RPMI7951 (cell line): ENCODE measurements at regions not wholly inside any gene's neighbourhood (a gene's known extent, or its start where the extent isn't known, plus 50 kb on each side); places are given as distances from the start of the nearest gene placed in this dataset.

Source experiments
- DNase-seq: peaks from one replicate; pipeline ENCODE4 v3.0.0-alpha.2; 2012; ENCODE audit warnings: low read depth

DNA sequence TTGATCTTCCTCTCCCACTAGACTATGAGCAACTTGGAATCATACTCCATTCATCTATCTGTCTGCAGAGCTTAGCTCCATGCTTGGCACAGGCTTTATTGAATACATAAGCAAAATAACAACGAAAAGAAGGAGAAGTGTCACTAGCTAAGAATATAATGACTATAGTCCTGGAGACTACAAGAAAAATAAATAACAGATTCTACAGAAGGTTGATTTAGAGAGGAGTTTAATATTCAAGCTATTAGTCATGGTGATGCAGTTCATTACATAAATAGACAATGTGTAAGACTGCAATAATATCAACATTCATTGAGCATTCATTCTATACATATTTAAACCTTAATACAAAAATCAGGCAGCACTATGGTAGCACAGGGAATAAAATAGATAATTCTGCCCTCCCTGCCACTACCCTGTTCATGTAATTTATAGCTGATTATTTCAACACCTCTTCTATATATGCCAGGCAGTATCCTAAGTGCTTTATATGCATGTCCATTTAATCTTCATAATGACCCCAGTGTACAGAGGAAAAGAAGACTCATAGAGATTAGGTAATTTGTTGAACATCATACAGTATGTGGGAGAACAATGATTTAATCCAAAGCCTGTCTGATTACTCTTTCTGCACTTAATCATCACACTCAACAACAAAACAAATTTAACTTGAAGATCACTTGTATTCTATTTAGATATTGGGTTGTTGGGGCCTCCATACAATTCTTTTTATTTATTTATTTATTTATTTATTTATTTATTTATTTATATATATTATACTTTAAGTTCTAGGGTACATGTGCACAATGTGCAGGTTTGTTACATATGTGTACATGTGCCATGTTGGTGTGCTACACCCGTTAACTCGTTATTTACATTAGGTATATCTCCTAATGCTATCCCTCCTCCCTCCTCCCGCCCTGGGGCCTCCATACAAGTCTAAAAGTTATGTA, 165.3 kb downstream of the RNF152 start:
- DNase-seq: no peak

- no peak for DNase-seq
Measured at GRCh38 chr18:61724532-61724931, 168.3 kb downstream of the RNF152 start.

DNA sequence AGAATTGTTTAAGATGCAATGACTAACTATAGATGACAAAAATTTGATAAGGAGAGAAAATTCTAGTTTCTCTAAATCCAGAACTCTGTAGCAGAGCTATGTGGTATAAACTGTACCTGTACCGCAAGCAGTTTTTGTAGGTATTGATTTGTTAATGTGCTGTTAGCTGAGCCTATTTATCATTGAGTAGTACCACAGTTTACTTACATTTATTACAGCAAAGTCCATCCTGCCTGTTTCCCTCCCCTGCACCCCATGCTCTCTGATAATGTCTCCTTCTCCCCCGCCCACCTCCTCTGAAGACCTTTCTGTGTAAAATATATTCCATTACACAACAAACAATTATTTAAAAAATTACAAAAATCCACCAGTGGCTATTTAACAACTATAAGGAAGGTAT, 170.6 kb downstream of the RNF152 start:
- no peak for DNase-seq

DNA sequence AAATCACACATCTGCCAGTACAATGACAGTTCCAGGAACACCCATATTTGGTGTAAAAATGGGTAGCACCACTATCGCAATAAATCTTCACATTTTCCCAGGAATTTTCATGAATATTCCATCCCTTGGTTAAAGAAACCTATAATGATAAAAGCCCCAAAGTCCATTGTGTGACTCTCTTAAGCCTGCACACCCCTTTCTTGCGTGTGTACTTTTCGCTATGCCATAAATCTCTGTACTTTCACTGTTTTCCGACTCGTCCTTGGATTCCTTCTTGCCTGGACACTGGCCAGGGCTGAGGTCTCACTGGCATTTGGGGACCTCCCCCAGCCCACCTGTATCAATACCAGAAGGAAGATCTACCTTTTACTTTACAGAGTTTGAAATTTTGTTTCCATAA, 172.3 kb downstream of the RNF152 start:
- no peak for DNase-seq

- DNase-seq: no peak
Measured at GRCh38 chr18:61719671-61720070, 173.1 kb downstream of the RNF152 start.

GRCh38 chr18:61718944-61719343, 173.9 kb downstream of the RNF152 start:
- DNase-seq: no peak

DNA sequence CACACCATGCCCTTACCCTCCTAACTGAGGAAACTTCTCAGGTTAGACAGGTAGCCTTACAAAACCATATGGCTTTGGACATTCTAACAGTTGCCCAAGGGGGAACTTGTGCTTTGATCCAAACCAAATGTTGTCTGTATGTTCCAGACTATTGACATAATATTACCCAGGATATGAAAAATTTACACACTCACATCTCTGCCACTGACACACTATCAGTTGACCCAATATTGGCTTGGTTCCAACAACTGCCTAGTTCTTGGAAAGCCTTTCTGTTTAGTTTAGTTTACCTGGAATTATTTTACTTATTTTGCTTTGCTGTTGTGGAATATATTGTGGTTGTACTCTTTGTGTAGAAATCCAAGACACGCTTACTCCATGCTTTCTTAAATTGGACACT, 178.4 kb downstream of the RNF152 start:
- no peak for DNase-seq

GRCh38 chr18:61713502-61713901, 179.3 kb downstream of the RNF152 start:
- DNase-seq: no peak

DNA sequence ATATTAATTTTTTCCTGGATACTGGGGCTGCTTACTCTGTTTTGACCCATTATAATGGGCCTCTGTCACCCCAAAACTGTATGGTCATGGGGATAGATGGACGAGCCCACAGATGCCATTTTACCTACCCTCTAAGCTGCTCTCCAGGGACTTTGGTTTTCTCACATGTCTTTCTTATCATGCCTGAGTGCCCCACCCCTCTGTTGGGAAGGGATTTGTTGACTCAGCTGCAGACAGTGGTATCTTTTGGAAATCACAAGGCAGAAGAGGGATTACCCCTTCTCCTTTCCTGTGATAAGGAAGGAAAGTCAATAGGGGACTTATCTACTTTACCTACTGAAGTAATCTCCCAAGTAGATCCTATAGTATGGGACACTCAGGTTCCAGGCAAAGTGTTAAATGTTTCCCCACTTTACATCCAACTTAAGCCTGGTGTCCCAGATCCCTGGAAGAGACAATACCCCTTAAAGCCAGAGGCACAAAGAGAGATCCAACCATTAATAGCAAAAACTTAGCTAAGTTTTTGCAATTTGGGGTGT, 182.7 kb downstream of the RNF152 start:
- no peak for DNase-seq

DNA sequence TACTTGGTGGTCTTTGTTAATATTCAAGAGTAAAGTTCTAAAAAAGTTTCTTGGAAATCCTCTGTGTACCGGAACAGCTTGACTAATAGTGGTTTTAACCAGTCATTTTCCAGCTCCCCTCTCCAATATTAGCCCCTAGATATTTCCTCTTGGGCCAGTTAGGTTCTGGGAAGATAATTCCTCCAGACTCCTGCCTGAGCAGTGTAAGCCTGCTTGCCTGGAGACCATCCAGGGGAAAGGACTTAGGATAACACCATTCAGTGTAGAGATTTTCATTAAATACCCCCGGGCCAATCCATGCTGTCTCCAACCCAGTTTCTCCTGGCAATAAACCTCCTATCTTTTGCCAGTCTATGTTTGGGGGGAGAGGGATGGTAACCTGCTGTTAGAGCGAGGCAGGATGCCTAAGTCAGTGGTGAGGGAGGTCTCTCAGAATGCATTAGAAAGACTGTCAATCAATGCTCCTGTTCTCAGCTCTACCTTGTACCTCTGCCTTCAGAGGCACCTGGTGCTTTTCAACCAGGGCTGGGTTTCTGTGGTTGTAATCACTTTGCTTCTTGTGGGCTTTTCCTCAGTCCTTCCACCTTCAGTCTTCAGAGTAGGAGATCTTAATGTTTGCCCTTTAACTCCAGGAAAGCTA, 186.4 kb downstream of the RNF152 start:
- no peak for DNase-seq

DNA sequence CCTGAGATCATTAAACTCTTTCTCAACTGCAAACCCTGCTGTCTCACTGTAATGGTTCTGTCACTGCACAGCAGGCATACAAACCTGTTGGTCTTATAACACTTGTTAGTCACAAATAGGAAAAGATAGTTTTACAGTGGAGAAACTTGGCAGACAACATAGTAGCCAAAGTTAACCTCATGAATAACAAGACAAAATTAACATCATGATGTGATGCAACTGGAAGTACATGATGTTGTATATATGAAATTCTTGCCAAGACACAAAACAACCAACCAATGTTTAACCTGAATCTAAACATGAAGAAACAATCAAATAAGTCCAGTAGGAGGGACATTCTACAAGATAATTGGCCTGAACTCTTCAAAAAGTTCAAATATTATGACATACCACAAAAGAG, 189.3 kb downstream of the RNF152 start:
- DNase-seq: no peak

- DNase-seq: no peak
Measured at GRCh38 chr18:61702007-61702406, 190.8 kb downstream of the RNF152 start.

DNA sequence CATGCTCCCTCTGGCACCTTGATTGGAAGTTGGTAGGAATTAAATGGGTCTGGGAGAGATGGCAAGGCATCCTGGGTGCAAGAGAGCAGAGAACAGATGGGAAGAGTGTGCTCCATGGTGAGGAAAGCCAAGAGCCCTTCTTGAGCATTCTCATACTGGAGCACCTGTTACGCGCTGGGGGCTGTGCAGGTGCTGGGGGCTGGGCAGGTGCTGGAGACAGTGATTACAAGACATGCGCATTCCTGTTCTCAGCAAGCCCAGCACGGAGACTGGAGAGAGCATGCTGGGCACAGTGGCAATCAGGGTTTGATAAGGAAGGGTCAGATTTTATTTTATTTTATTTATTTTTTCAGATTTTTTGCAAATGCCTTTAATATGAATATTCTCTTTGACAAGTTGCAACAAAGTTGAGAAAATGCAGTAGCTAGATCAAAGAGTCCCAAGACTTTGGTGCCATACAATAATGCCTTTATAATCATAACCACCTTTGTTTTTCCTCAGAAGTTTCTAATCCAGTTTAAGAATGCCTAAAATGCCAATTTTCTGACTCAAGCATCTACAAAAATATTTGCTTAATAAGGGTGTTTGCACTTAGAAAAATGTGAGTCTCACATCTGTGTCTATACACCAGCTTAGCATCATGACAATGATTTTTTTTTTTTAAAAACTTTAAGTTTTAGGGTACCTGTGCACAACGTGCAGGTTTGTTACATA, 193.3 kb downstream of the RNF152 start:
- no peak for DNase-seq

- DNase-seq: no peak
Measured at GRCh38 chr18:61697306-61697909, 195.4 kb downstream of the RNF152 start.

DNA sequence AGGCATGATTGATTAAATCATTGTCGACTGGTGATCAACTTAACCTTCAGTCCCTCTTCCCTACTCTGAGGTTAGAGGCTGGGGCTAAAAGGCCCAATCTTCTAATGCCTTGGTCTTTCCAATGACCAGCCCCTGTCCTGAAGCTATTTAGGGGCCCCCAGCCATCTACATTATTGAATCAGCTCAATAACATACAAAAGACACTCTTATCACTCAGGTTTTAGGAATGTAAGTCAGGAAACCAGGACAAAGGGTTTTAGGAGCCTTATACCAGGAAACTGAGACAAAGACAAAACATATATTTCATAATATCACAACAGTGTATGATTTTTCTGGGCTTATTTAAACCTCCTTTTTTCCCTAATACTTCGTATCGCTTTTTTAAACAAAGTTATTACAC, 198.6 kb downstream of the RNF152 start:
- no peak for DNase-seq

GRCh38 chr18:61690418-61691138, 202.2 kb downstream of the RNF152 start:
- DNase-seq: no peak

DNA sequence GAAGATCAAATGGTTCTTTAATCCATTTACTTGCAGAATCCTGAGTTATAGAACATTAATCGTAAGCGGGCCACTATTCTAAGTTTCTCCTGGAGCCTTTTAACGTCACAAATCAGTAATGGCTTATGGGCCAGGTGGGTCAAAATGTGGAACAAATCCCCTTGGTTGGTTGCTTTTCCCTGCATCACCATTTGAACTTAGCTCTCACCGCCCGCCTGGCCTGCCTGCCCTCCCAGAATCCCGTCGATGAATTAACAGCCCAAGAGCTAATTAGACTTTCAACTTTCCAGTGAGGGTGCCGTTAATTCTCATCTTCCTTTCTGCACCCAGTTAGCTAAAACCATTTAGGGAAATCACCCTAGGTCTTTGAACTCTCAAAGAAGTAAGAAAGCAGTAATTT, 205.5 kb downstream of the RNF152 start:
- no peak for DNase-seq

DNA sequence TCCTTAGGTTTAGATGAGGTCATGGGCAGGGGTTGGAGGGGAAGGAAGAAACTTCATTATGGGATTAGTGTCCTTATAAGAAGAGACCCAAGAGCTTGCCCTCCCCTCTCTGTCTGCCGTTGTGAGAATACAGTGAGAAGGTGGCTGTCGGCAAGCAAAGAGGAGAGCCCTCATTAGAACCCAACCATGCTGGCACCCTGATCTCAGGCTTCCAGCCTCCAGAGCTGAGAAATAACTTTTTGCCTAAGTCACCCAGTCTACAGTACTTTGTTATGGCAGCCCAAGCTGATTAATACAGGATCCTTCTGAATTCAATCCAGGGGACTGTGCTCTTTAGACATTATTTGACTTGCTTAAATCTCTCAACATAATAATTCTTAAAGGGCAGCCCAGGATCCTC, 209.0 kb downstream of the RNF152 start:
- no peak for DNase-seq

DNA sequence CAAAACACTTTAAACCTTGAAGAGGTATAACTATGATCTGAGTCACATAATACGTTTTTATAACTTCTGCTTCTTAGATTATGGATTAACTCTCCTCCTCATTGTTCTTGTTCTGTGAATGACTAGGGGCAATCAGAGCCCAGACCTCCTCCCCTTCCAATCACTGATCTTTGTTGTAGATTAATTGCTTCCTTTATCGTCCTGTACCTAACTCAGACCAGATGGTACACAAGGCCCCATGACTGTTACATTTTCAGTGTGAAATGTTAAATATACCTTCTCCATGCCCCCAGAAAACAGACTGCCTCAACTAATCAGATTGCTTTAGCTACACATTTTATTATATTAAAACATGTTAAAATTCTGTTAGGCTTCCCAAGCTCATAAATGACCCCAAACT, 211.7 kb downstream of the RNF152 start:
- DNase-seq: no peak

DNA sequence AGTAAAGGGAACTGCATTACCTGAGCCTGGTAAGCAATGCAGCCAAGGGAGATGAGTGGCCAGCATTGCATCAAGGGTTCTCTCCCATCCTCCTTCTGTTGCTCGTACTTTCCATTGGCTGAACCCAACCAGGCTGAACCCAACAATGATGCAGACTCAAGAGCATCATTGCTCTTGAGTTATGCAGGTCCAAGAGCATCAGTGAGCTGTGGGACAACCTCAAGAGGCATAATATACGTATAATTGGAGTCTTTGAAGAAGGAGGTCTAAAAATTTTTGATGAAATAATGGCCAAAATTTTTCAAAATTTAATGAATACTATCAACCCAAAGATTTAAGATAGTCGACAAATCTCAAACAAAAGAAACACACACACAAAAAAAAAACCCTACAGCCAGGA, 213.0 kb downstream of the RNF152 start:
- no peak for DNase-seq

DNA sequence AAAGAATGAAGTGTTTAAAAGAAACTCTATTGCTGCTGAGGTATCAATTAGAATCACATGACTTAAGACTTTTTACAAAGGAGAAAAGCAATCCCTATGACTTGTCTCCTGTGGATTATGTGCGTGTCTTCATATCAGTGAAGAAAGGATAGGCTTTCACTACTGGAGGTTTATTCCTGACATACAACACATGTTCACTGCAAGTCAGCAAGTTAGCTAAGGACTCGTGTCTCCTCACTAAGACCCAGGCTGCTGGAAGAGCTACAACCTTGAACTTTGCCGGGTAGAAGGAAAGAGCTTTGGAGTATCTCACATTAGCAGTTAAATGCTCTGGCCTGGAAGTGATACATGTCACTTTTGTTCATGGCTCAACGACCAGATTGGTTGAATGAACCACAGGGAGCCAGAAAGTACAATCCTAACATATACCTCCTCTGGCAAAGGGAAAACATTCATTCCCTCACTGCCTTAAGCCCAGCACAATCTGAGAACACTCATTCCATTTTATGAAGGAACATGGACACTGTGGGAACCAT, 215.3 kb downstream of the RNF152 start:
- DNase-seq: no peak
